Endothelial cell of umbilical vein (primary cell): ENCODE measurements at regions not wholly inside any gene's neighbourhood (a gene's known extent, or its start where the extent isn't known, plus 50 kb on each side); places are given as distances from the start of the nearest gene placed in this dataset.

Experiments
- CTCF ChIP-seq, 2 donors: IDR thresholded peaks; 1 replicate in 1 of 2; 2 replicates in 1 of 2; pipeline ENCODE4 v1.5.1; 2011; ENCODE audit warnings: low read length in 2 of 2, mild to moderate bottlenecking in 2 of 2, moderate library complexity in 2 of 2, control low read depth in 1 of 2, inconsistent platforms in 1 of 2, low read depth in 1 of 2; ENCODE audit not compliant: insufficient read depth in 1 of 2; ENCODE audit errors: extremely low read depth in 1 of 2
- EZH2 ChIP-seq: IDR thresholded peaks from 2 replicates; pipeline ENCODE4 v1.6.1; 2012; ENCODE audit warnings: borderline replicate concordance, low read depth, mild to moderate bottlenecking, moderate library complexity, low read length, inconsistent platforms; ENCODE audit not compliant: severe bottlenecking
- POLR2A ChIP-seq: IDR thresholded peaks from 2 replicates; pipeline ENCODE4 v1.6.1; 2012; ENCODE audit warnings: low read depth, mild to moderate bottlenecking, control low read depth, low read length
- POLR2AphosphoS5 ChIP-seq: IDR thresholded peaks from 2 replicates; pipeline ENCODE4 v1.6.1; 2012; ENCODE audit warnings: low read depth, mild to moderate bottlenecking, control low read depth, low read length, moderate library complexity; ENCODE audit not compliant: insufficient read depth

- TF ChIP-seq POLR2A, result no peak
- TF ChIP-seq EZH2, result no peak
- TF ChIP-seq CTCF (IDR thresholded peaks at IDR 0.05; ENCODE audit: extremely low read depth in 1 of 2, insufficient read depth in 1 of 2, low read depth in 1 of 2, low read length in 2 of 2), result no peak
- no peak for TF ChIP-seq POLR2AphosphoS5
Measured at GRCh38 chr16:65278874-65279273, 157.0 kb upstream of the CDH11 start.
